HG03432 (cell line): ENCODE measurements at regions not wholly inside any gene's neighbourhood (a gene's known extent, or its start where the extent isn't known, plus 50 kb on each side); places are given as distances from the start of the nearest gene placed in this dataset.
"Not testable (repeated sequence)": the region's sequence is repeated elsewhere in the genome, so short reads cannot be mapped to it uniquely, and the experiment has no call there.

ENCODE experiments used
- ATAC-seq: cut with Tn5 transposase; IDR thresholded peaks from one replicate; pipeline ENCODE4 v1.9.1; 2021; ENCODE audit warnings: mild to moderate bottlenecking, moderate library complexity; ENCODE audit not compliant: unreplicated experiment

GRCh38 chr2:180246268-180246667 is 239.2 kb upstream of the CWC22 start:
- ATAC-seq, result no peak

GRCh38 chr2:180240774-180241173 is 233.7 kb upstream of the CWC22 start:
- ATAC-seq, result no peak

GRCh38 chr2:180238729-180239128 is 231.6 kb upstream of the CWC22 start:
- ATAC-seq, result no peak

GRCh38 chr2:180236061-180236460 is 229.0 kb upstream of the CWC22 start:
- not testable (repeated sequence) for ATAC-seq

GRCh38 chr2:180235506-180235905 is 228.4 kb upstream of the CWC22 start:
- ATAC-seq, result not testable (repeated sequence)

GRCh38 chr2:180234991-180235390 is 227.9 kb upstream of the CWC22 start:
- not testable (repeated sequence) for ATAC-seq

- ATAC-seq, result no peak
These were observed 223.9 kb upstream of the CWC22 start for GRCh38 chr2:180231015-180231414.

- no peak for ATAC-seq
These were observed 220.4 kb upstream of the CWC22 start for GRCh38 chr2:180227461-180227860.

GRCh38 chr2:180225118-180225517 is 218.0 kb upstream of the CWC22 start:
- no peak for ATAC-seq

- no peak for ATAC-seq
These were observed 215.5 kb upstream of the CWC22 start for GRCh38 chr2:180222644-180223043.

GRCh38 chr2:180219491-180219890 is 212.4 kb upstream of the CWC22 start:
- ATAC-seq, result no peak

GRCh38 chr2:180208841-180209240 is 201.7 kb upstream of the CWC22 start:
- no peak for ATAC-seq

- ATAC-seq, result no peak
These were observed 198.6 kb upstream of the CWC22 start for GRCh38 chr2:180205621-180206235.

GRCh38 chr2:180203972-180204371 is 196.9 kb upstream of the CWC22 start:
- no peak for ATAC-seq

GRCh38 chr2:180202467-180202951 is 195.4 kb upstream of the CWC22 start:
- no peak for ATAC-seq

- peak; percentile 44 for ATAC-seq
These were observed 189.4 kb upstream of the CWC22 start for GRCh38 chr2:180196419-180196977.

GRCh38 chr2:180195847-180196246 is 188.8 kb upstream of the CWC22 start:
- ATAC-seq, result no peak

GRCh38 chr2:180191432-180192124 is 184.5 kb upstream of the CWC22 start:
- no peak for ATAC-seq

GRCh38 chr2:180190851-180191250 is 183.8 kb upstream of the CWC22 start:
- ATAC-seq, result no peak

- no peak for ATAC-seq
These were observed 180.5 kb upstream of the CWC22 start for GRCh38 chr2:180187611-180188010.

- ATAC-seq, result no peak
These were observed 177.4 kb upstream of the CWC22 start for GRCh38 chr2:180184506-180184905.

GRCh38 chr2:180180511-180180910 is 173.4 kb upstream of the CWC22 start:
- no peak for ATAC-seq
